Retina (tissue), 1 donor: ENCODE measurements at regions not wholly inside any gene's neighbourhood (a gene's known extent, or its start where the extent isn't known, plus 50 kb on each side); places are given as distances from the start of the nearest gene placed in this dataset.
"Not testable (repeated sequence)": the region's sequence is repeated elsewhere in the genome, so short reads cannot be mapped to it uniquely, and the experiment has no call there.

Source experiments
- DNase-seq: peaks from one replicate; pipeline ENCODE4 v3.0.0-alpha.2; 2016

DNA sequence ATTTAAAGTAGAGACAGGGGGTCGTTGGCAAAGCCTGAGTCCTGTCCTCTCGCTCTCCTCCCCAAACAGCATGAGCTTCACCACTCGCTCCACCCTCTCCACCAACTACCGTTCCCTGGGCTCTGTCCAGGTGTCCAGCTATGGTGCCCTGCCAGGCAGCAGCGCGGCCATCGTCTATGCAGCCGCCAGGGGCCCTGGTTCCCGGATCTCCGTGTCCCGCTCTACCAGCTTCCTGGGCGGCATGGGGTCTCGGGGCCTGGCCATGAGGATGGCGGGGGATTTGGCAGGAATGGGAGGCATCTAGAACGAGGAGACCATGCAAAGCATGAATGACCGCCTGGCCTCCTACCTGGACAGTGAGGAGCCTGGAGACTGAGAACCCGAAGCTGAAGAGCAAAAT is 1117.2 kb upstream of the MIR17HG start:
- no peak for DNase-seq

DNA sequence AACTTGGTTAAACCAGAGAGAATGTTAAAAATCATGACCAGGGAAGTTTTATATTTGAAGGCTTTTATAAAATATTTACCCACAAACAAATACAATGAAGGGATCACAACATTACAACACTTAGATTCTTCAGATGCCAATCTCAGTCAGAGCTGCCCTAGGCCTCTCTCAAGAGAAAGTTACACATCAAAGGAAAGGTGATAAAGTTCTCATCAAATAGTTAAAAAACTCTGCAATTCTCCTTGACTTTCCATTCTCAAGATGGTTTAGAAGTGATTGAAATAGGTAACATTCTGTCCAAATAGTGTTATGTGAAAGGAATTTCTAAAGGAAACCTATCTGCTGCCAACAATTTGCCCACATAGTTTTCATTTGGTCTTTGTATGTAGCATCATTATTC is 1115.2 kb upstream of the MIR17HG start:
- no peak for DNase-seq

DNA sequence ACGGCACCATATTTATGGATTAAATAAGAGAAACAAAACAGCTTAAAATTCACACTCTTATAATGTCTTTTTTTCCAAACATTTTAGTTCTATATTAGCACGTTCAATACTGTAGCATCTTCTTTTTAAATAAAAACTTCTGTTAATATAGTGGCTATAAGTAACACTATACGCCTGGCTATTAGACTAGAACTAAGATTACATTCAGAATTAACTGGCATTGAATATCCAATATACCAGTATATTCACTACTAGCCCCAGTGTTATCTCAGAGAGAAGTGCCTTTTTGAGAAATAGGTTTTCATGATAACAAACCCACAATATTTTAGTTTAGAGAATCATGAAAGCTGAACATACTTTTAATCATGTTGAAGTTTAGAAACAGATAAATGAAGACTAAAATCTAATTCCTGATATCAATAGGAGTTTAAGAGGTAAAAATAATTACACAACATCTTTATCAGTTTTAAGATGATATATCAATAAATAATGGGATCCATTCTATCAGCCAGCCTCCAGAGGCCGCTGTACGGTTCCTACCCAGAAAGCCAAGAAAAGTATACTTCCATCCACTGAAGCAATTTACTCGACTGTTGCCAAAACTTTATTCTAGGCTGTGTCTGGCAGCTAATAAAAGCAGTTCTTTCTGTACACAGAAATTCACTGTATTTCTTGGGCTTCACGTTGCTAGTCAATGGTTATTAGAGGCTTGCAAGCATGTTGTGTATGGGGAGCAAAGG is 1113.4 kb upstream of the MIR17HG start:
- DNase-seq = no peak

DNA sequence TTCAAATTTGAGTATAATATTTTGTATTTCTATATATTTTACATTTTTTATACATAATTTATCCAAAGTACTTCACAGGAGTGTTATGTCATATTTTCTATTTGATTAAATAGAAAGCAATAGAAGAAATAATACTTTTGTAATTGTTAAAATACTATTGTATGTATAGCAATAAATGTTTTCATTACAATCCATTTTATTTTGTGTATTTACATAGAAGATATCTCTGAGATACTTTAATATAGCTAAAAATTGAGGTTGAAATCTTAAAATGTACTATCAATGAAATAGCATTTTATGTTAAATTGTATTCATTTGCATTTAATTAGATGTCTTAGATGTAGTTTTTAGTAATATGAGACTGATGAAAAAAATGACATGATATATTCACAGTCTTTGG is 1109.6 kb upstream of the MIR17HG start:
- DNase-seq = no peak

DNA sequence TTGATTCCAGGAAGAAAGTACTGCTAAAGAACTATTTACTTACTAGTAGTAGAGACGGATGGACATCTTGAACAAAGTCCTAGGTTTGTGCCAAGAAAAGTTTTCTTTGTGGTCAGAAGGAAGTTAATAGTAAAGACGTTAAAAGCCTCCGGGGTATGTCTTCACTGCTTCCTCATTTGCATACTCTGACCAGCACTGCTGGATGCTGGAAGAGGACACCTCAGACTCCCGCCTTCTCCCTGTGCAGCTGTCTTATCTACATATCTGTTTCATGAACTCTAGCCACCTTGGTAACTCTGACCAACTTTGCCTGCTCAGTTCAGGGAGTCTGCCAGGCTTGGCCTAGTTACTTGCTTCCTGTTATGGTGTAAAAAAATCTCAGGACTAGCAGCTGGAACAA is 1109.1 kb upstream of the MIR17HG start:
- DNase-seq = no peak

DNA sequence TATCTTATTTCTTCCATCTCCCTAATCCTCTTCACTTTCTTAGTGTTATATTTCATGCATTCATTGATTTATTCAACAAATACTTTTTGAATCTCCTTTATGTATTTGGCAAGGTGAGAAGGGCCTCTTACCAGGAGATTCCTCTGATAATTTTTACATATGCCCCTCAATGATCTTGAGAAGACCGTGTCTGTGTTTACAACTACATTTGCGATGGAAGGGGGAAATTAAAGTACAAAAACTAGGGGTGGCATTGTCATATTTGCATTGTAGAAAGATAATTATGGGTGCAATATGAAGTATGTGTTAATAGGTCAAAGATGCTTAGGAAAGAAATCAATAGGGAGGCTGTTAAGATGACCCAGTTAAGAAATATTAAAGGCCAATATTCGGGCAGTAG is 1108.4 kb upstream of the MIR17HG start:
- DNase-seq = no peak

DNA sequence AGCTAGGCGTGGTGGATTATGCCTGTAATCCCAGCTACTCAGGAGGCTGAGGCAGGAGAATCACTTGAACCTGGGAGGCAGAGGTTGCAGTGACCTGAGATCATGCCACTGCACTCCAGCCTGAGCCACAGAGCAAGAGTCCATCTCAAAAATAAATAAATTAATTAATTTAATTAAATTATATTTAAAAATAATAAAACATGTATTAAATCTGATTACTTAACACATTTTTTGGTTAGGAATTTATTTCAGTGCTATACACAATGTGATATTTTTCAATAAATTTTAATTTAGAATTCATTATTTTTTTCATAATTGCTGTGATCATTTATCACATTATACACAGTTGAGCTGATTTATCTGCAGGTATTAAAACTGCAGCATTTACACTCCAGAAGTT is 1101.5 kb upstream of the MIR17HG start:
- DNase-seq = no peak

DNA sequence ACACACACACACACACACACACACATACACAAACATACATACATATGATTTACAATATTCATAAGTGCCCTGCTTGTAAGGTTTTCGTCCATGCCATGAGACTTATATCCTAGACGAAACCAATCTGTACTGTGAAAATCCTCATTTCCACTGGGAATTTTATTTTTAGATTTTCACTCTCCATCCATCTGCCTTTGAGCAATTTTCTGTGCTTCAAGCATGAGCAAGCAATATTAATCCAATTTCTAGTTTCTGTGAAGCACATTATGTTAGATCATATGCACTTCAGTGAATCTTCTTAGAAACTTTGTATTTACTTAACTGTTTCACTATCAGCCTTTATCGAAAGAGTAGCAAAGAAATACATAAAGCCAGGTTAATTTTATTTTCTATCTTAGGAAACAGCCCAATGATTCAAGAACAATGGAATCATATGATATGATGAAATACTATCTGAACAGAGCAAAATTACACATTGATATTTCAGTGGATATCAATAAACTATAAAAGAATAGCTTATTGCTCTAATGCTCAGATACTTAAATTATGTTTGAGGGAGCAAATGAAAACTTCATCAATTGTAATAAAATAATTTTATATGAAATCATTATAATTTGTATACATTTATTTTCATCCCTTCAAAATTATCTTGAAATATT is 1100.7 kb upstream of the MIR17HG start:
- DNase-seq = peak; percentile 46

DNA sequence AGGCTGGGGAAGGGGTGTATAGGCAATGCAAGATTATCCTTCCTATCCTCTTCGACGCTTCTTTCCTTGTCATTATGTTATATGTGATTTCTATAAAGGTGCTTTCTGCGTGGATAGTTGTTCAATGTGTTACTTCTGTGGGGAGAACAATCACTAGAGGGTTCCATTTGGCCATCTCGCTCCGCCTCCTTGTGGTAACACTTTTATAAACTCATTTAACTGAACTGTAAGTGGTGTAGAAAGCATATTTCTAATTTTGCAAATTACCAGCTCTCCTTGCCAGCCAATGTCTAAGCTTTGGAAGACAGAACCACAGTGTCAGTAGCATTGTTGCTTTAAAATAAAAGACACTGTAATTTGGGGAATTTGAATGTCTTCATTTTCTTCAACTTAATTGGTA is 1093.7 kb upstream of the MIR17HG start:
- no peak for DNase-seq

DNA sequence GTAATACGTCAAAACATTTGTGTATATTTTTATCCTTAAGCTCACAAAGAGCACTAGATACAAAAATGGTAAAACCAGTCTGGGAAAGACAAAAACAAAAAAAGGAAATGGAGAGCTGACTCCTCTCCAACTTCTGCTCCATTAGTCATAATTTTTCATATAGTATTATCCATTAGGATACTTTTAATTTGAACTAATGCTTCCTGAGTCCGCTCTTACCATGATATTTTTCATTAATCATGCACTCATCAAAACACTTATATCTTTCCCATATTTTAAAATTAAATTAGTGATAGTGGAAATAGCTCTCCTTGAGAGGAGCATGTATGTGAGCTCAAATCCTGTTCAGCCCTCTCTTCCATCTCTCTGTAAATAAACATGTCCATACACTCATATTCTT is 1093.0 kb upstream of the MIR17HG start:
- no peak for DNase-seq

DNA sequence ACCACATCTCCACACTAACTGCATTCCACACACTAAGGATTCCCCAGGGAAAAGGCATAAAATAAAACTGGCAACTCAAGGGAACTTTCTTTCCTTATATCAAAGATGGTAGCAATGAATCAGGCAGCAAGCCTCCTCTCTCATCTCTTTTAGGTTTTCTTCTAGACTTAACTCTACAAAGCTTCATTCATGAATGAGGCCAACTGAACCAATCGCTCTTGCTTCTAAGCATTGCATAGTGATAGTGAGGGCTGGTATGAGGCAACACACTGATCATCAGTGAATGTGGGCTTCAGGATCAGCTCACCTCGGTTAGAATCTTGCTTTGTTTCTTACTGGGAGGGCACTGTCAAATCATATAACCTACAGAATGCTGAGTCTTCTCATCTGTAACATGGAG is 1090.7 kb upstream of the MIR17HG start:
- DNase-seq = no peak

DNA sequence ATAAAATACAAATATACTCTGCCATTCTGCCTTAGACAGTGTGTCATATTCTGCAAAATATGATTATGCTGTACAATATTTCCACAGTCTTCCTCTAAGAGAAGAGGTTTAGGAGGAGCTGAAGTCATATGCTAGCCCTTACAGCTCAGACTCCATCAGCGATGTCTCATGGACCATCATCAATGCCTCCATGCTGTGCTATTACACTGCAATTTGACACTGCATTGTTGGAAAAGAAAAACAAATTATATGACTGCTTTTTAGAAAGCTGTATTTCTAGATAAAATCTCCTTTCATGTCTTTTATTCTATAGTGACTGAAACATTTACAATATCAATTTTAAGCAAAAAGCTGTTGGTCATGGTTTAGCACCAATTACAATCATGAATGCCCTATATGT is 1089.4 kb upstream of the MIR17HG start:
- DNase-seq = no peak

DNA sequence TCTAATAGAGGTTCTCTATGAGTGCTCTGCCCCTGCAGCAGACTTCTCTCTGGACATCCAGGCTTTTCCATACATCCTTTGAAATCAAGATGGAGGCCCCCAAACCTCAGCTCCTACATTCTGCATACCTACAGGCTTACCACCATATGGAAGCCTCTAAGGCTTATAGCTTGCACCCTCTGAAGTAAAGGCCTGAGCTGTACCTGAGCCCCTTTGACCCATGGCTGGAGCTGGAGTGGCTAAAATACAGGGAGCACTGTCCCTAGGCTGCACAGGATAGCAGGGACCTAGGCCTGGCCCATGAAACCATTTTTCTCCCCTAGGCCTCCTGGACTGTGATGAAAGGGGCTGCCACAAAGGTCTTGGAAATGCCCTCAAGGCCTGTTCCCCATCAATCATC is 1086.1 kb upstream of the MIR17HG start:
- no peak for DNase-seq

DNA sequence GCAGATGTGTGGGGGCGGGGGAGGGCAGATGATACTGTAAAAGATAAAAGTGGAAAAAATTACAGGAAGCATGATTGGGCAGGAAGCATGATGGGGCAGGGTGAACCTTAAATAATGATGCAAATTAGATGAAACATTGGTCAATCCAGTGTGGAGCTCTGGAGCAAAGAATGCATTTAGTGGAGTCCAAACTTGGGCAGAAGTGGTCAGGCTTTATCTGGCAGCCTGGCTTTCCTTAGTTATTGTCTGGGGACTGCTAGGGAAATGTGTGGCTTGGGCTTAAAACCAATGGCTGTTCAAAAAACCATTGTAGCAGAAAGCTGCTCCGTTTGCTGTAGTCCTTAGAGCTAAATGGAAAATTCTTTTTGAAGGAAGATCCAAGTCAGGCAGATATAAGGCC is 1077.3 kb upstream of the MIR17HG start:
- DNase-seq = no peak

DNA sequence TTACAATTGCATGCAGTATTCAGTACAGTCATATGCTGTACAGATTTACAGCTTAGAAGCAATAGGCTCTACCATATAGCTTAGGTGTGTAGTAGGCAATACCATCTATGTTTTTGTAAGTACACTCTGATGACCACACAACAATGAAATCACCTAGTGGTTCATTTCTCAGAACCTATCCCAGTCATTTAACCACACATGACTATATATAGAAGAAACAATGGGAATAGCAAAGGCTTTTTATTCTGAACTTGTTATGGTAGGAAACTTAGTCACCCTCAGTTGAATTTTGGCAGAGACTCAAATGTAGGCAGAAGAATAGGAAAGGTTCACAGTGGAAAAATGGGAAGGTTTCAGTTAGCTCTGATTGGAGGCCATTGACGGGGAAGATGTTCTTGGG is 1075.1 kb upstream of the MIR17HG start:
- DNase-seq = no peak

DNA sequence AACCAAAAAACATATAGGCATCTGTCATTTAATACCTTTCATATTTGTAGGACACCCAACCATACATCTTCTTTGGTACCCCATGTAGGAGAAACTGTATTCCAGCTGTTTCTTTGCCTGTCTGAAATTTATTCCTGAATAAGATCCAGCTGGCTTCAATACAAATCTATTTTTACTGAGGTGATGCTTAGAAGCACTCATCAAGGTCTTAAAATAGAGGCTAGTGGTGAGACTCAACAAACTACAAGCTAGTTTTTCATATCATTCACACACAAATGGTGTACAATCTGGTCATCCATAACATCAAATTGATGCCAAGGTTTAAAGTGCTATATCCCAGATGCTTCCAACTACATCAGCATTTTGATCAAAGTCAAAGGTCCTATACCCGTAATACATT is 1071.3 kb upstream of the MIR17HG start:
- DNase-seq = no peak

DNA sequence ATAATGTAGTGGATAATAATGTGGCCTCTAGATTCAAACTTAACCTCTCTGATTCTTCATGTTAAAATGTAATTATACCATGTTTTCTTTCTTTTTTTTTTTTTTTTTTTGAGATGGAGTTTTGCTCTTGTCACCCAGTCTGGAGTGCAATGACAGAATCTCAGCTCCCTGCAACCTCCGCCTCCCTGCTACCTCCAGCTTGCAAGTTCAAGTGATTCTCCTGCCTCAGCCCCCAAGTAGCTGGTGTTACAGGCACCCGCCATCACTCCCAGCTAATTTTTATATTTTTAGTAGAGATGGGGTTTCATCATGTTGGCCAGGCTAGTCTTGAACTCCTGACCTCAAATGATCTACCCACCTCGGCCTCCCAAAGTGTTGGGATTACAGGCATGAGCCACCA is 1069.3 kb upstream of the MIR17HG start:
- DNase-seq = not testable (repeated sequence)

DNA sequence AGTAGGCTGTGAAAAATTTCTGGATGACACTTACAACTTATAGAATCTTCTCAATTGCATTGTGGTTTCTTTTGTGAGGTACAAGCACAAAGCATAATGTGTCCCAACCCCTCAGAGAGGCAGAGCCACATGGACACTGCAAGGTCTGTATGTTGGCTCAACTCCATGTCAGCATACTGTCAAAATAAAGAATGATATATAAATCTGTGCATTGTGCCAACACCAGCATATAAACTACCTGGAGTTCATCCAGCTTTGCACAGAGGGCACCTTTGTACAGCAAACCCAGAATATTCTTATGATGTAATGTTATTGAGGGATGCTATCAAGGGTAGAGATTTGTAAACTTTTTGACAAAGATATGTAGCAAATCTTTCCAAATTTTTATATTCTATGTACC is 1065.8 kb upstream of the MIR17HG start:
- no peak for DNase-seq

DNA sequence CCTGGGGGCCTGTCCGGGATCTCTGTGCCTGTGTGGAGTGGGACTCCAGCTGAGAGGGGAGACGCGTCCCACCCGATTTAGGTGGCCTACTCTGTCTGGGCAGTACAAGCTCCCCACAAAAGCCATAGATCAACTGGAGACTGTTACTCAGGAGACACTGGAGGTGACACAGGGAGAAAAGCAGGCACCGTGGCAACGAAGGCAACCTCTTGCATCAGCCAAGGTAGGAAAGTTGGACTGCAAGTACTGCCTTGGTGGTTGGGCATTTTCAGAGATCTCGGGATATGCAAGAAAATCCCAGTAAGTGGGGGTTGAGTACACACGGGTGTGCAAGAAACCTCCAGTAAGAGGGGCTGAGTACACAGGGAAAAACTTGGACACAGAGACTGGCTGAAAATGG is 1060.0 kb upstream of the MIR17HG start:
- no peak for DNase-seq

DNA sequence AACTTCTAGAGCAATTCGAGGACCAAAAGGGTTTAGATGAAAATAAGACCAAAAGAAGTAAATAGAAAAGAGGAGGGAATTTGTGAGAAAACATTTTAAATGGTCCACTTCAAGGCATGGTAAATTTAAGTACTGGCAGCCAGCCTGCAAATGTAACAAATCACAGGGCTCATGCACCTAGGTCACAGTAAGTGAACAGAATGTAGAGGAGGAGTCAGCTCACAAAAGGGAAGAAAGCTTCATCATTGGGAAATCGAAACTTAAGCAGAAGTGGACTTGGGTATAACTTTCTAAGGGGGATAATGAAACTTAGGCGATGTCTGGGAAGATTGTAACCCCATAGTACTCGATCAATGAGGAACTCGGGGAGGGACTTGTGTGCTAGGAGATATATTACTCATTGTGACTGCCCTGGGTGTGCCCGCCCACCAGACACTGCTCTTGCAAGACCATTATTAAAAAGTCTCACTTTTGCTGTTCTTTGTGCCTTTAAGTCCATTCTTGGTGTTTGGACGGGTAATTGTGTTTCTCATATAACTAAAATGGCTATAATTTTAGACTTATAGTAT is 1053.6 kb upstream of the MIR17HG start:
- no peak for DNase-seq

DNA sequence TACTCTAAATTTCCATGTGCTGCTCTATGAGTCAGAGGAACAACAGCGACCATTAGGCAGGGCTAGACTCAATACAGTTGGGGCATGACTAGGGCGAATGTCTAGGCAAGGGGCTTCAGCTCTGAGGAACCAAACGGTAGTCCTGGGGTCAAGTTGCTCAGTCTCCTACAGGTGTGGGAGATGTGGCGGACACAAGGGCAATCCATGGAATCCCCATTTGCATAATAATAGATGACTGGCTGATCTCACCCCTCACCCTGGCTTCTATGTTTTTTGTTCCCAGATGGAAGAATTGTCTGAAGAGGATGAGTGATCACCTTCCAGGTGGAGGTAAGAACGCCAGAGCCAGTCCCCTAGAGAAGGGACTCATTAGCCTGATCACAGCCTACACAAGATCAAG is 1048.2 kb upstream of the MIR17HG start:
- DNase-seq = no peak

DNA sequence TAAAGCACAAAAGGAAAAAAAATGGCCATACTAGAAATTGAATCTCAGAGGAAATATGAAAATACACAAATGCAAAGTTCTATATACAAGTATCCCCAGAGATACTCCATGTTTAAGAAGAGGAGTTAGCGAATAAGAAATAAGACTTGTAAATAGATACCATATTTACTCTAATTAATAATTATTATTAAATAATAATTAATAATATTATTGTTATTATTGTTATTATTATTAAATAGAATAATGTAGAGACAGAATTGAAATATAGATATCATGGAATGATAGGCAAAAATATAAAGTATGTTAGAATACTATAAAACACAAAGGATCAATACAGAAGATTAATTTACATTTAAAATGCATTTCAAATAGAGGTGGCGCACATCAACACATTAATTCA is 1047.5 kb upstream of the MIR17HG start:
- DNase-seq = no peak

DNA sequence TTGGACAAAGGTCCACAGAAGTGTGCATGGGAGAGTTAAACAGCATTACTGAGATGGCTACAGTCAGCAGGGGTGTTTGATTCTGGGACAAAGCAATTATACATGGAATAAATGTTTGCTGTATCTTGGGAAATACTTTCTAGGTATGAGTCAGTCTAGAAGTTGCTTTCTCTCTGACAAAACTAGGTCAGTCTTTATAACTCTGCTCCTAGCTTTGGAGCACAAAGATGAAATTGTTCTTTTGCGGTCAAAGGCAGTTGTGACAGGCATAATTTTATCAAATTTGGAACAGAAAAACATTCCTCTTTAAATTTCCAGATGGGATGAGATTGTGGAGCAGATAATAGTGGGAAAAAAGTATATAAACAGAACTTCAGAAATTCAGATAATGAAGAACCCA is 1045.4 kb upstream of the MIR17HG start:
- peak; percentile 8 for DNase-seq

DNA sequence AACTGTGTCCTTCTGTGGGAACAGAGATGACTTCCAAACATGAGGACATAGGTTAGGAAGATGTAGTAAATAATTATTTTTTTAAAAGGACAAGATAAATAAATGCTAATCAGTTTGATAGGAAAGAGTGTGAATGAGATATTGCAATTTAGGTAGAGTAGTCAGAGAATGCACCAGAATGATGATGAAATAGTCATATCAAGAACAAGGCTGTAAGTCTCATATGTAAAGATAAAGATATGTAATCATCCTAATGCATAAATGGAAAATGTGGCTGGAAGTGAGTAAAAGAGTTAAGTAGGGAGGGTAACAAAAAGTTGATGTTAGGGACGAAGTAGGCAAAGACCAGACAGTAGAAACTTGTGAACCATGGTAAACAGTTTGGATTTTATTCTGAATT is 1041.7 kb upstream of the MIR17HG start:
- no peak for DNase-seq

DNA sequence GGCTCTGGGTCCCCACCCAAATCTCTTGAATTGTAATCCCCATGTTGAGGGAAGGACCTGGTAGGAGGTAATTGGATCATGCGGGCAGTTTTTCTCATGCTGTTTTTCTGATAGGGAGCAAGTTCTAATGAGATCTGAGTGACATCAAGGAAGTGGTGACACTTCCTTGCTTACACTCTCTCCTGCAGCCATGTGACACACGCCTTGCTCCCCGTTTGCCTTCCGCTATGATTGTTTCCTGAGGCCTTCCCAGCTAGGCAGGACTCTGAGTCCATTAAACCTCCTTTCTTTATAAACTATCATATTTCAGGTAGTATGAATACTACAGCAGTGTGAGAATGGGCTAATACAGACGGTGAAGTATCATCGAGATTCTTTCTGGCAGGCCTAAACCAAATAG is 1040.4 kb upstream of the MIR17HG start:
- DNase-seq = no peak
